Daoy (cell line): ENCODE measurements at regions not wholly inside any gene's neighbourhood (a gene's known extent, or its start where the extent isn't known, plus 50 kb on each side); places are given as distances from the start of the nearest gene placed in this dataset.

Experiments
- DNase-seq: peaks from one replicate; pipeline ENCODE4 v3.0.0-alpha.2; 2015; ENCODE audit warnings: low read depth

DNA sequence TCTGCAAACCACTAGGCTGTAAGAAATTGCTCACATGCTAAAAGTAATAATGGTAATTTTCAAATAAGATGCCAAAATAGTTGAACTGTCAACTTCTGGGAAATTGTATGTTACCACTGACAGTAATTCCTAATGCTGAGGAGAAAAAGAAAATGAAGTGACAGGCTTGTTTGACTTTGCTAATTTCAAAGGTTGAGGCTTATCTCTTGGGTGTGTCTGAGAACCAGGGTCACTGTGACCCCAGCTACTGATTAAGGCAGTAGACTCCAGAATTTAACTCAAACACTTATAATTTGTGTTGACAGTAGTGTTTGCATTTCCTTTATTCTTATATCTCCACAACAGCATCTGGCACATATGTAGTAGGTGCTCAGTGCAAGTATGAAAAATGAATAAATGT is 74.6 kb upstream of the PDZRN3 start:
- no peak for DNase-seq

DNA sequence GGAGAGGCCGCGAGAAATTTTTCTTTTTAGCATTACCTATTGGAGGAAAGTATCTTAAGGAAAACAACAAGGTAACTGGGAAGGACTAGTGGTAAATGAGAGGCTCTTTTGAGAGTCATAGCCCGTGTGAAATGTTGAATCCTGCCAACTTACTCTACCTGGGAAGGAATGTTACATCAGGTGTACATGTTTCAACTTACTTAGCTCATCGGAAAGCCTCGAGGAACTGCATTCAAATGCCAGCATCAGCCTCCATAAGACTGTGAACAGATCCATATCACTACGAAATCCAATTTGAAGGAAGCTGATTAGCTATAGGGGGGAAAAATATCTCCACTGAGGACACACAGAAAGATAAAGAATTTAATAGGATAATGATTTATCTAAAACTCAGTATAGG is 72.3 kb upstream of the PDZRN3 start:
- no peak for DNase-seq

DNA sequence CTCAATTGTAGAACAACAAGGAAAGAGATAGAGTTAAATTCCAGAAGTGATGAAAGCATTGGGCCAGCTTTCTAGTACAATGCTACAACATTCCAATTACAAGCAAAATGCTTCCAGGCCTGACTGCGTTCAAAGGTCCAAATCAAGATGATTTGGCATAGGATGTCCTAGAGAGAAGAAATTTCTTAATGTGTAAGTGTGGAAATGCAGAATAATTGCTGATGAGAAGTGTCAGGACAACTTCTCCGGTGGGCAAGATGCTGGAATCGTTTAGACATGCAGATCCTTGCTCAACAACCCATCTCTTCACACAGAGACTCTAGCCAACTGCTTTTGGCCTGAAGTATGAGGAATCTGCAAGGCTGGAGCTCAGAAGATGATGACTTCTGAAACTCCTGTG is 71.1 kb upstream of the PDZRN3 start:
- no peak for DNase-seq

DNA sequence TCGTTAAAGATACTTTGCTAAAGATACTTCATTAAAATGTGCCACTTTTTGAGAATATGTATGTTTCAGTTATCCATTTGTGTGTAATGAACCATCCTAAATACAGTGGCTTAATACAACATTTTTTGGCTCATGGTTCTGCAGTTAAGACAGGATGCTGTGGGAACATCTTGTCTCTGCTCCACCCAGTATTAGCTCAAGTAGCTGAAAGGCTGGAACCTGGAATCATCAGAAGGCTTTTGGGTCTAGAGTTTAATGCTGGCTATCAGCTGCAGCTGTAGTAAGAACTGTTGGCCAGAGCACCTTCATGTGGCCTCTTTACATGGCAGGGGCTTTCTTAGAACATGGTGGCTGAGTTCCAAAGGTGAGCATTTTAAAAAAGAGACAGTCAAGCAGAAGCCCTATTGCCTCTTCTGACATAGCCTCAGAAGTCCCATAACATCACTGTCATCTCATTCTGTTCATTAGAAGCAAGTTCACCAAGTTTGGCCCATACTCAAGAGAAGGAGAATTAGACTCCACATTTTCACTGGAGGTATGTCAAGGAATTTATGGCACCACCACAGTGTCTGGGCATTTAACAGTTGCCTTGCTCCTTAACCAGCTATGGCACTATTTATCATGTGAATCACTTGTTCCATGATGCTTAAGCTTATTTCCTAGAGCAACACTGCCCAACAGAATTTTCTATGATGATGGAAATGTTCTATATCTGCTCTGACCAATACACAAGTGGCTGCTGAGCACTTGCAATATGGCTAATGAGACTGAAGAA is 70.4 kb upstream of the PDZRN3 start:
- DNase-seq, result no peak

DNA sequence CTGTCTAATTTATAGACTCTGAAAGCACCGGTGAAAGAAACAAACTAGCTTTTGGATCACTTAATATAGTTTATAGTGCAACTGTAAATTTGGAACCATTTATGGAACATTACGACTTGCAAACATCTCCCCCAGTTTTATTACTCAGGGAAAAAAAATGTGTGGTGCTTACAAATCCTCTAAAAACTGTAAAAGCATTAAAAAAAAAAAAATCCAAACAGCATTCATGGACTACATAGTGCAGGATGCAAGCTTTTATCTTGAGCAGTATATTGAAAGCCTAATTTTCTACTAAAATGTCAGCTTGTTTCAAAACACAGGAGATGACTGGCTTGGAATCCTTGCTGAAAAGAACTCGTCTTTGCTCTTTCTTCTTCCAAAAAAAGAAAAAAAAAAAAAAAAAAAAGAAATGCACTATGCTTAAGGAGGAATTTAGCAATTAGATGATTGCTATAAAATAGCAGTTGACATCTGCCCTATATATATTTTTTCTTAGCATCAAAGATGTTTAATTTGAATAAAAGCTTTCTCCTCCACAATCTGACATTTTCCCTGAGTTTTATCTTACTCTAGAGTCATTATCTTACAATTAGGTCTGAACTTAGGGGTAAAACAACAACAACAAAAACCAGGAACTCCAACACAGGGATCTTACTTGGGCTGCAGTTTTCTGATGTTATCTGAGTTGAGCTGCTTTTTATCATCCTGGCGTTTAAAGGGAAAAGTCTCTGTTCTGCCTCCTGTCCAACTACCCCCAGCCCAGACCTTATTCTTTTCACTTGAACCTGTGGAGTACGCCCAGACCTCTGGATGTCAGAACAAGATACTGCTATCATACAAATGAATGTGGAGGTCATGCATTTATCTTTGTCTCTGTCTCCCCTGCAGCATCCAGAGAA is 62.6 kb upstream of the PDZRN3 start:
- no peak for DNase-seq

DNA sequence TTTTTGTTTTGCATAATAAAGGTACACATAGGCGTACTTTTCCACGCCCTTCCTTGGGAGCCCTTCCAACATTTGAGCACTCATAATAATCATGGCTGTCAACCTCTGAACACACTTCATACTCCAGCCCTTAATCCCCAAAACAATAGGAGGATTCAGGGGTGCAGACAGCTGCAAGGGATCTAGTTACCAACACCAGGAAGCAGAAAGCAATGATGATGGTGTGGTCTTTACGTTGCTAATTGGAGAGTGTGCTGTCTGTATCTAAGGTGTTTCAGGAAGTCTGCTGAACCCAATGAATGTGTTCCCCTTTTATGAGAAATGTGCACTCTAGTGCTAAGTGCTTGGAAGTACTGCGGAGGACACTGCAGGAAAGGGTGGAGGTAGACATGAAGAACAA is 60.3 kb upstream of the PDZRN3 start:
- DNase-seq, result no peak

DNA sequence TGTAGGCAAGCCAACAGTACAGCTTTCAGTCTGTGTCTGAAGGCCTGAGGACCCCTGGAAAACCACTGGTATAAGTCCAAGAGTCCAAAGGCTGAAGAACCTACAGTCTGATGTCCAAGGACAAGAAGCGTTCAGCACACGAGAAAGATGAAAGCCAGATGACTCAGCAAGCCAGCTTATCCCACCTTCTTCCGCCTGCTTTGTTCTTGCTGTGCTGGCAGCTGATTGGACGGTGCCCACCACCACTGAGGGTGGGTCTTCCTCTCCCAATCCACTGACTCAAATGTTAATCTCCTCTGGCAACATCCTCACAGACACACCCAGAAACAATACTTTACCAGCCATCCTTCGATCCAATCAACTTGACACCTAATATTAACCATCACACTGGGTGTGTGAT is 59.0 kb upstream of the PDZRN3 start:
- no peak for DNase-seq

DNA sequence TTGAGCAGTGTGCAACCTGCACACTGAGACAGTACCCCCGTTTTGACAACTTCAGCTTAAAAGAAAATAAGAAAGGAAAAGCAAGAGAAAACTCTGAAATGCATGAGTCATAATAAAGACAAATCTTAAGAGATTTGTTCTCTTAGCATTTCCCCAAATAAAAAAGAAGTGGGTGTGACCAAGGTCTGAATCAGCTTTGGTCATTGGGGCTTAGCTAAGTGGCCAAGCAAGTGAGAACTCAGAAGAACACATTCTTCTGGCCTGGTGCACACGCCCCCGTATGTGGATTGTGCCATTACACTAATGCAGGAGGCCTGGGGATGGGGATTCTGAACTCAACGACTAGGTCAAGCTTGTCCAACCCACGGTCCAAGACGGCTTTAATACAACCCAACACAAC is 56.9 kb upstream of the PDZRN3 start:
- DNase-seq, result no peak

DNA sequence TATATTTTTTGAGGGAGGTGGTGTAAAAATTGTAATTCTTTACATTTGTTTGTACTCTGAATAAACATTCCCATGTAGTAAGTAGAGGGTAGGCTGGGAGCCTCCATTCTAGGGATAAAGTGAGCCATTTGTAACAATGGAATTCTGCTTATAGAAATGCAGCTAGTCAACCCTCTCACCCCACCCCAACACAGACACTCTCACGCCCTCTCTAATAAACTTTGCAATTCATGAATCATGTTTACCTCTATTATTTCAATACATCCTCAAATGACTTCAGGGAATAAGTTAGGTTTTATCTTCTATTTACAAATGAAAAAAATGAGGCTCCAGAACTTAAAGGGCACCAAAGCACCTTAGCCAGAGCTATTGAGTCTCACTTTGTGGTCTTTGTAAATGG is 56.5 kb upstream of the PDZRN3 start:
- DNase-seq, result no peak

DNA sequence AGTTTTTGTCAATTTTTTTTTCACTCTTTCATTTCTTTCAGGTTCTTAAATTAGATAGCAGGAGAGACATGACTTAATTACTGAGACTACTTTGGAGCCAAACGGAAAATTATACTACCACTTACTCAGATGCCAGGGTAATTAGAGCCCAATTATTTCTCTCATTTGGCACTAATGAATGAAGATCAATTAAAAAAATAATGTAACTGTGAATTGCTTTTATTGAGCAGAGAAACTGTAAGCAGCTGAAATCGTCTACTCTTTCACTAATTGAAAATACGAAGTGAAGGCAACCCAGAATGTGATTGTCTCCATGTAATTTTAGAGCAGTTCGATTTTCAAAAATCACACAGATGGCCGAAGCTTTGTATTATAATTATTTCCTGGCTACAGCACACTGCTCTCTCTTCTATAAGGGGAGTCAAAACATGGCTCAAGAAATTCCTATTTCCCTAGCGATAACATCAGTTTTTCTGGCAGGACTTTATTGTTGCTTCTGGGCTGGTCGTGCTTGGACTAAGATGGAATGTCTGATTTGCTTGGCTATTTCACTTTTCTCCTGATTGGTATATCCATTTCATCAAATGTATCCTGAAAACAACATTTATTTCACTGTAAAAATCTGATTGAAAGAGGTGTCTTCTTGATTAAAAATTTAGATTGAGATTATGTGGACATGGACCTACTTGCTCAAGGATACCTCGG is 55.8 kb upstream of the PDZRN3 start:
- no peak for DNase-seq

DNA sequence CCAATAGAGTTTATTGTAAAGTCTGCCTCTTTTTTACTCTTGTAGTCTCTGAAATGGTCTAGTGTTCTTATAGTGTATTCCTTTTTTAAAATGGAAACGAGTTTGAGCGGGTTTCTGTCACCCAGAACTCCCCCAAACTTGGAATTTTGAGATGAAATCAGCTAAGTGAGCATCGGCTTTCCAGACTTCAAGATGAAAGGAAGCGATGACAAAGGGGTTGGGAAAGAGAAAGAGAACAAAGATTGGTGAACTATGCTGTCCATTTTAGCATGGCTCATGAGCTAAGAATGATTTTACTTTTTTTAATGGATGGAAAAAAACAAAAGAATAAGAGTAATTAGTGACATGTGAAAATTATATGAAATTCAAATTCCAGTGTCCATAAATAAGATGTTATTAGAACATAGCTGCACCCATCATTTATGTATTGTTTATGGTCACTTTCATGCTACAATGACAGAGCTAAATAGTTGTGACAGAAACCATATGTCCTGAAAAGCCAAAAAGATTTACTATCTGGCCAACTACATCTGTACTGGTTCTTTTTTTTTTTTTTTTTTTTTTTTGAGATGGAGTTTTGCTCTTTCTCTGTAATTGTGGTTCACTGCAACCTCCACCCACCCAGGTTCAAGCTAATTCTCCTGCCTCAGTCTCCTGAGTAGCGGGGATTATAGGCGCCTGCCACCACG is 52.7 kb upstream of the PDZRN3 start:
- DNase-seq, result no peak
